ENCODE measurements at regions not wholly inside any gene's neighbourhood (a gene's known extent, or its start where the extent isn't known, plus 50 kb on each side); places are given as distances from the start of the nearest gene placed in this dataset.
"Not testable (repeated sequence)": the region's sequence is repeated elsewhere in the genome, so short reads cannot be mapped to it uniquely, and the experiment has no call there.

- DNase-seq (ENCODE audit: low spot score): no peak
Measured at GRCh38 chr11:127844876-127845275, 742.5 kb downstream of the ETS1 start.

GRCh38 chr11:127843483-127844396 is 743.6 kb downstream of the ETS1 start:
- DNase-seq (ENCODE audit: low spot score): peak; percentile 61

GRCh38 chr11:127825183-127825582 is 762.2 kb downstream of the ETS1 start:
- no peak for DNase-seq (ENCODE audit: low spot score)

- no peak for DNase-seq (ENCODE audit: low spot score)
Measured at GRCh38 chr11:127818625-127819024, 768.7 kb downstream of the ETS1 start.

GRCh38 chr11:127816962-127817361 is 770.4 kb downstream of the ETS1 start:
- no peak for DNase-seq (ENCODE audit: low spot score)

- DNase-seq (ENCODE audit: low spot score): no peak
Measured at GRCh38 chr11:127815331-127815730, 772.0 kb downstream of the ETS1 start.

- no peak for DNase-seq (ENCODE audit: low spot score)
Measured at GRCh38 chr11:127806501-127806900, 780.9 kb downstream of the ETS1 start.

- no peak for DNase-seq (ENCODE audit: low spot score)
Measured at GRCh38 chr11:127805771-127806170, 781.6 kb downstream of the ETS1 start.

GRCh38 chr11:127804747-127805400 is 782.5 kb downstream of the ETS1 start:
- no peak for DNase-seq (ENCODE audit: low spot score)

GRCh38 chr11:127803755-127804154 is 783.6 kb downstream of the ETS1 start:
- DNase-seq (ENCODE audit: low spot score): no peak

GRCh38 chr11:127800989-127801688 is 786.2 kb downstream of the ETS1 start:
- DNase-seq (ENCODE audit: low spot score): no peak

GRCh38 chr11:127795326-127795725 is 792.0 kb downstream of the ETS1 start:
- no peak for DNase-seq (ENCODE audit: low spot score)

GRCh38 chr11:127791844-127792243 is 791.3 kb upstream of the KIRREL3 start:
- DNase-seq (ENCODE audit: low spot score): no peak

GRCh38 chr11:127790592-127790991 is 790.0 kb upstream of the KIRREL3 start:
- no peak for DNase-seq (ENCODE audit: low spot score)

GRCh38 chr11:127789927-127790326 is 789.4 kb upstream of the KIRREL3 start:
- DNase-seq (ENCODE audit: low spot score): no peak

GRCh38 chr11:127772938-127773337 is 772.4 kb upstream of the KIRREL3 start:
- DNase-seq (ENCODE audit: low spot score): not testable (repeated sequence)

- DNase-seq (ENCODE audit: low spot score): not testable (repeated sequence)
Measured at GRCh38 chr11:127768931-127769330, 768.4 kb upstream of the KIRREL3 start.

GRCh38 chr11:127766734-127767133 is 766.2 kb upstream of the KIRREL3 start:
- no peak for DNase-seq (ENCODE audit: low spot score)

- no peak for DNase-seq (ENCODE audit: low spot score)
Measured at GRCh38 chr11:127738771-127739286, 738.3 kb upstream of the KIRREL3 start.

GRCh38 chr11:127737499-127737898 is 736.9 kb upstream of the KIRREL3 start:
- DNase-seq (ENCODE audit: low spot score): no peak

GRCh38 chr11:127733552-127733951 is 733.0 kb upstream of the KIRREL3 start:
- DNase-seq (ENCODE audit: low spot score): no peak

- no peak for DNase-seq (ENCODE audit: low spot score)
Measured at GRCh38 chr11:127726367-127726766, 725.8 kb upstream of the KIRREL3 start.

All from AG08396 (cell line).